Loucy (cell line): ENCODE measurements at regions not wholly inside any gene's neighbourhood (a gene's known extent, or its start where the extent isn't known, plus 50 kb on each side); places are given as distances from the start of the nearest gene placed in this dataset.

Experiments used
- CTCF ChIP-seq: fragments of 200-600 bp; sonication (generic); conservative IDR thresholded peaks from 2 replicates; pipeline ENCODE4 v1.5.1; 2014; ENCODE audit warnings: mild to moderate bottlenecking, antibody characterized with exemption, low read length
- EZH2phosphoT487 ChIP-seq: fragments of 200-600 bp; IDR thresholded peaks from 2 replicates; pipeline ENCODE4 v1.6.1; 2018; ENCODE audit warnings: antibody characterized with exemption, mild to moderate bottlenecking, moderate library complexity, borderline replicate concordance

GRCh38 chr18:34550902-34551301 is 159.2 kb upstream of the DTNA start:
- no peak for TF ChIP-seq CTCF
- TF ChIP-seq EZH2phosphoT487, result no peak
